ENCODE measurements at regions not wholly inside any gene's neighbourhood (a gene's known extent, or its start where the extent isn't known, plus 50 kb on each side); places are given as distances from the start of the nearest gene placed in this dataset.

DNA sequence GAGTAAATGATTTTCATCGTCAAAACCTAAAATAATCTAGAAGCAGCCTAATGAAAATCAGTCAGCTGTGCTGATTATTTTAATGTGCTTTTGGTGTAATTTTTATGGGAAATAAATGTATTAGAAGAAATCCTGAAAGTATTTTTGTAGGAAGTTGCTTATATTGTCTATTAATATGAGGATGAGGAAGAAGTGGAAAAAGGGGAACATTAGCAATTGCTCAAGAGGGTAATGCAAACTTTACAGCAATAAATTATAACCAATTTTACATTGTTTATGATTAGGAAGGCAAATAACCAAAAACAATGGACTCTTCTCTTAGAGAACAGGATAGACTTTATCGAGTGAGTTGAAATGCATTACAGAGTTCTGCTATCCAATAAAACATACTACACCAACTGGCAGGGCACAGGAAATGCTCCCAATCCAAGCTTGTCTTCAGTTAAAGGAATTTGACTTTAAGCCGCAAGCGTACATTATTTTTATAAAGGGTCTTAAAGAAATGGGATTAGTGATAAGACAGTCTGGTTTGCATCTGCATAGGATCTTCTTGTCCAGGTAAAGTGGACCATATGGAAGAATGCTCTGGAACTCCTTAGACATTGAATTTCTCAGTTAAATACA lies 374.8 kb downstream of the PDGFC start:
- TF ChIP-seq, protein P1, sequence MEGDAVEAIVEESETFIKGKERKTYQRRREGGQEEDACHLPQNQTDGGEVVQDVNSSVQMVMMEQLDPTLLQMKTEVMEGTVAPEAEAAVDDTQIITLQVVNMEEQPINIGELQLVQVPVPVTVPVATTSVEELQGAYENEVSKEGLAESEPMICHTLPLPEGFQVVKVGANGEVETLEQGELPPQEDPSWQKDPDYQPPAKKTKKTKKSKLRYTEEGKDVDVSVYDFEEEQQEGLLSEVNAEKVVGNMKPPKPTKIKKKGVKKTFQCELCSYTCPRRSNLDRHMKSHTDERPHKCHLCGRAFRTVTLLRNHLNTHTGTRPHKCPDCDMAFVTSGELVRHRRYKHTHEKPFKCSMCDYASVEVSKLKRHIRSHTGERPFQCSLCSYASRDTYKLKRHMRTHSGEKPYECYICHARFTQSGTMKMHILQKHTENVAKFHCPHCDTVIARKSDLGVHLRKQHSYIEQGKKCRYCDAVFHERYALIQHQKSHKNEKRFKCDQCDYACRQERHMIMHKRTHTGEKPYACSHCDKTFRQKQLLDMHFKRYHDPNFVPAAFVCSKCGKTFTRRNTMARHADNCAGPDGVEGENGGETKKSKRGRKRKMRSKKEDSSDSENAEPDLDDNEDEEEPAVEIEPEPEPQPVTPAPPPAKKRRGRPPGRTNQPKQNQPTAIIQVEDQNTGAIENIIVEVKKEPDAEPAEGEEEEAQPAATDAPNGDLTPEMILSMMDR (IDR thresholded peaks at IDR 0.05) = no peak
- H3K27ac ChIP-seq = no peak overlapping the region
- no peak overlapping the region for H3K4me3 ChIP-seq

DNA sequence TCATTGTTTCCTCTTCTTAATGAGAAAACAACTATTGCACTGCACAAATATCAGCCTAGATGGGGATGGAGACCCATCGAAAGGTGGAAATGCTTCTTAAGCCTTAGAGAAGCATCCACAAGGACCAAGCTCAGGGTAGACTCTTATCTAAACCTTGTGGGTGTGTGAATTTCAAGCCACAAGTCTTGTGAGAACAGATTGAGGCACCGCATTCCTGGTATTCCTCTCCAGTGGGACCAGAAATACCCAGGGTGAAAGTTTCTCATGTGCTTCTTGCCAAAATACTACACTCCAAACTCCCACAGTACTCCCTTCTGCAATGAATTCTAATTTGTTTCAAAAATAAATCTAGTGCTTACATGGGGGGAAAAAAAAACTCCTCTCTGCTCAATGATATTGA lies 375.6 kb downstream of the PDGFC start:
- intact Hi-C loops (cut with DNase I) = no loop called here
- no peak overlapping the region for H3K27ac ChIP-seq
- no peaks in the 10 kb centered on the region for H3K27me3 ChIP-seq (ENCODE audit: low read depth)
- no peaks in the 10 kb centered on the region for H3K9me3 ChIP-seq
- H3K4me1 ChIP-seq = peaks cover 9% of the 10 kb centered on the region
- TF ChIP-seq, protein P1 (IDR thresholded peaks at IDR 0.05) = no peak
- H3K36me3 ChIP-seq = no peaks in the 10 kb centered on the region
- ATAC-seq (no peak), DNase-seq (no peak)
- H3K4me3 ChIP-seq = no peak overlapping the region

More for the DNA sequence above, 374.8 kb downstream of the PDGFC start:
- Histone ChIP-seq H3K27me3 (ENCODE audit: low read depth) (no peaks in the 10 kb centered on the region), H3K4me1 (peaks cover 9% of the 10 kb centered on the region), H3K9me3 (no peaks in the 10 kb centered on the region), H3K36me3 (no peaks in the 10 kb centered on the region)
- intact Hi-C loops (cut with DNase I) = no loop called here
- DNase-seq (no peak), ATAC-seq (no peak)

DNA sequence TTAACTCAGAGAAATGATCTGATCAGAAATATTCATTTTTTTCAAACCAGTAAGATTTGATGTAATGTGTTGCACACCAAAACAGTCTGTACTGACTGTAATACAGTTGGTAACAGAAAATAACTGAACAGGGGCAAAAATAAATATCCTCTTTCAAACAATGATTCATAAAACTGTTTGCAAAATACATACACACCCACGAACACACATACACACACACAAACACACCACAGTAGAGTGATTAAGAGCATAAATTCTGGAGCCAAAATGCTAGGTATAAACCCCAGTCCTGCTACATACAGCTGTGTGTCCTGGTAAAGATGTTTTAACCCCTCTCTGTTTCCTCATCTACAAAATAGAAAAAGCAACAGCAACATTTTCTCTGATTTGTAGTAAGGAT lies 376.6 kb downstream of the PDGFC start:
- Histone ChIP-seq H3K4me1 (peaks cover 9% of the 10 kb centered on the region), H3K27ac (no peak overlapping the region), H3K9me3 (no peaks in the 10 kb centered on the region), H3K4me3 (no peak overlapping the region), H3K27me3 (ENCODE audit: low read depth) (no peaks in the 10 kb centered on the region), H3K36me3 (no peaks in the 10 kb centered on the region)
- DNase-seq (no peak), ATAC-seq (no peak)
- intact Hi-C loops (cut with DNase I) = no loop called here
- TF ChIP-seq, protein P1 (IDR thresholded peaks at IDR 0.05) = no peak

DNA sequence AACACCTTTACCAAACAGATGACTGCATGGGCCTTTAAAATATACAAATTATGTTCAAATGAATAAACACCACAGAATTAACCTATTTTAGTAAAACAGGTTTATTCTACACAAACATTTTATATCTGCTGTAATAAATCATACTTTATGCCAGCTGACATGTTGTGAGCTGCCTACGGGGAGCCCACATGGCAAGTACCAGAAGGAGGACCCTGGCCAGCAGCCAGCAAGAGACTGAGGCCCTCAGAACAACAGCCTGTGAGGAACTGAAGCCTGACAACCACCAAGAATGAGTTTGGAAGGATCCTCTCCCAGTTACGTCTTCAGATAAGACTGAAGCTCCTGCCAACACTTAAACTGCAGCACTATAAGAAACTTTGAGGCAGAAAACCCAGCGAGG lies 377.0 kb downstream of the PDGFC start:
- Histone ChIP-seq H3K27ac (no peak overlapping the region), H3K4me3 (no peak overlapping the region), H3K9me3 (no peaks in the 10 kb centered on the region), H3K27me3 (ENCODE audit: low read depth) (no peaks in the 10 kb centered on the region), H3K36me3 (no peaks in the 10 kb centered on the region), H3K4me1 (peaks cover 9% of the 10 kb centered on the region)
- DNase-seq (peak; percentile 51), ATAC-seq (no peak)
- intact Hi-C loops (cut with DNase I) = no loop called here
- TF ChIP-seq, protein P1 (IDR thresholded peaks at IDR 0.05) = no peak

DNA sequence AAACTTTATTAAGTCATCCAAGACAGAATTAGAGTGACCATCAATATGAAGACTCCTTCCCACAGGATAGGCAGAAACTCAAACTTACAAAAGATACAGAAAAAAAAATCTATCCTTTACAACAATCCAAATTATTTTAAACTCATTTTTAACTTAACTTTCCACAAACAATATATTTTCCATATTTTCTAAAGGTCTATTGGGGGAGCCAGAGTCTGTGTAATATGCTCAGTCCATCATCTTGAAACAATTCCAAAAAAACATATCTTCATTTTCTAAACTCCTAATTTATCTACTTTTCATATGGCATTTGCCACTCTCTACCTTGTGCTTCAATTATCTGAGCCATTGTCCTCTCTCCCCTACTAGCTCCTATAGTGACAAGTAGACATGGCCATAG lies 378.1 kb downstream of the PDGFC start:
- Histone ChIP-seq H3K4me3 (no peak overlapping the region), H3K27me3 (ENCODE audit: low read depth) (no peaks in the 10 kb centered on the region), H3K27ac (no peak overlapping the region), H3K9me3 (no peaks in the 10 kb centered on the region), H3K36me3 (no peaks in the 10 kb centered on the region), H3K4me1 (peaks cover 5% of the 10 kb centered on the region)
- no peak for ATAC-seq
- no peak for DNase-seq
- intact Hi-C loops (cut with DNase I) = no loop called here
- TF ChIP-seq, protein P1 (IDR thresholded peaks at IDR 0.05) = no peak
